Vagina (tissue), 2 donors: ENCODE measurements at regions not wholly inside any gene's neighbourhood (a gene's known extent, or its start where the extent isn't known, plus 50 kb on each side); places are given as distances from the start of the nearest gene placed in this dataset.

Experiments used
- DNase-seq, 2 donors: peaks; one replicate each; pipeline ENCODE4 v3.0.0-alpha.2; 2017; ENCODE audit errors: extremely low spot score in 2 of 2
- H3K27ac ChIP-seq: fragments of 200-600 bp; sonication (generic); one replicate; pipeline ENCODE4 v1.5.1; 2019
- H3K27me3 ChIP-seq: fragments of 200-600 bp; sonication (generic); one replicate; pipeline ENCODE4 v1.5.1; 2019
- H3K36me3 ChIP-seq, 2 donors: fragments of 200-600 bp; sonication (generic); one replicate each; pipeline ENCODE4 v1.5.1; 2017 to 2019
- H3K4me1 ChIP-seq: fragments of 200-600 bp; sonication (generic); one replicate; pipeline ENCODE4 v1.5.1; 2019
- H3K4me3 ChIP-seq, 2 donors: fragments of 200-600 bp; sonication (generic); 1 replicate in 1 of 2; 2 replicates in 1 of 2; pipeline ENCODE4 v1.5.1; 2016 to 2019
- H3K9me3 ChIP-seq: fragments of 200-600 bp; sonication (generic); one replicate; pipeline ENCODE4 v1.5.1; 2019
- CTCF ChIP-seq, 3 experiments: fragments of 450-650 bp in 2 of 3; fragments of 200-600 bp in 1 of 3; sonication (generic) in 1 of 3; IDR thresholded peaks; one replicate each; pipeline ENCODE4 v1.5.1; 2017 to 2019; ENCODE audit warnings: antibody characterized with exemption in 3 of 3, mild to moderate bottlenecking in 2 of 3, moderate library complexity in 2 of 3
- POLR2A ChIP-seq, 2 donors: fragments of 450-650 bp; IDR thresholded peaks; one replicate each; pipeline ENCODE4 v1.6.1; 2017; ENCODE audit warnings: antibody characterized with exemption in 2 of 2, mild to moderate bottlenecking in 2 of 2, moderate library complexity in 2 of 2
- POLR2AphosphoS5 ChIP-seq, 2 donors: sonication (generic); formaldehyde crosslinking; IDR thresholded peaks; one replicate each; pipeline ENCODE4 v1.9.0; 2017; ENCODE audit warnings: antibody characterized with exemption in 2 of 2, mild to moderate bottlenecking in 2 of 2, low read depth in 1 of 2; ENCODE audit not compliant: insufficient read depth in 1 of 2
- intact Hi-C: fragments of 100-400 bp; cut with DNase I; formaldehyde crosslinking; loops from one replicate; pipeline ENCODE4 v1.15.1; 2023

GRCh38 chr2:129101186-129101585, 782.5 kb upstream of the HS6ST1 start:
- no peaks in the 10 kb centered on the region for H3K36me3 ChIP-seq
- H3K4me1 ChIP-seq: no peaks in the 10 kb centered on the region
- no peaks in the 10 kb centered on the region for H3K27me3 ChIP-seq
- H3K9me3 ChIP-seq: no peaks in the 10 kb centered on the region
- H3K4me3 ChIP-seq: no peak overlapping the region
- TF ChIP-seq POLR2A (IDR thresholded peaks at IDR 0.05): no peak
- no peak for TF ChIP-seq POLR2AphosphoS5 (IDR thresholded peaks at IDR 0.05; ENCODE audit: insufficient read depth in 1 of 2, low read depth in 1 of 2)
- no peak for TF ChIP-seq CTCF (IDR thresholded peaks at IDR 0.05)
- intact Hi-C loops: no loop called here
- H3K27ac ChIP-seq: no peak overlapping the region
- DNase-seq: no peak

GRCh38 chr2:129103936-129104878, 785.5 kb upstream of the HS6ST1 start:
- Histone ChIP-seq H3K27me3 (no peaks in the 10 kb centered on the region), H3K4me3 (no peak overlapping the region), H3K4me1 (no peaks in the 10 kb centered on the region), H3K9me3 (no peaks in the 10 kb centered on the region), H3K27ac (no peak overlapping the region), H3K36me3 (no peaks in the 10 kb centered on the region)
- intact Hi-C loops: no loop called here
- DNase-seq: no peak
- TF ChIP-seq POLR2A (IDR thresholded peaks at IDR 0.05): no peak
- no peak for TF ChIP-seq CTCF (IDR thresholded peaks at IDR 0.05)
- no peak for TF ChIP-seq POLR2AphosphoS5 (IDR thresholded peaks at IDR 0.05; ENCODE audit: insufficient read depth in 1 of 2, low read depth in 1 of 2)

GRCh38 chr2:129112181-129112580, 793.5 kb upstream of the HS6ST1 start:
- intact Hi-C loops: no loop called here

GRCh38 chr2:129113776-129114175, 795.1 kb upstream of the HS6ST1 start:
- Histone ChIP-seq H3K27ac (no peak overlapping the region), H3K36me3 (no peaks in the 10 kb centered on the region), H3K4me1 (no peaks in the 10 kb centered on the region), H3K27me3 (no peaks in the 10 kb centered on the region), H3K9me3 (no peaks in the 10 kb centered on the region), H3K4me3 (no peak overlapping the region)
- intact Hi-C loops: no loop called here
- no peak for DNase-seq
- no peak for TF ChIP-seq CTCF (IDR thresholded peaks at IDR 0.05)
- TF ChIP-seq POLR2AphosphoS5 (IDR thresholded peaks at IDR 0.05; ENCODE audit: insufficient read depth in 1 of 2, low read depth in 1 of 2): no peak
- no peak for TF ChIP-seq POLR2A (IDR thresholded peaks at IDR 0.05)

More at GRCh38 chr2:129112181-129112580, 793.5 kb upstream of the HS6ST1 start:
- no peak for DNase-seq
- Histone ChIP-seq H3K4me3 (no peak overlapping the region), H3K9me3 (no peaks in the 10 kb centered on the region), H3K27ac (no peak overlapping the region), H3K36me3 (no peaks in the 10 kb centered on the region), H3K4me1 (no peaks in the 10 kb centered on the region), H3K27me3 (no peaks in the 10 kb centered on the region)
- TF ChIP-seq POLR2AphosphoS5 (IDR thresholded peaks at IDR 0.05; ENCODE audit: insufficient read depth in 1 of 2, low read depth in 1 of 2) (no peak), CTCF (IDR thresholded peaks at IDR 0.05) (no peak), POLR2A (IDR thresholded peaks at IDR 0.05) (no peak)

- TF ChIP-seq CTCF (IDR thresholded peaks at IDR 0.05): no peak
- no peak for TF ChIP-seq POLR2AphosphoS5 (IDR thresholded peaks at IDR 0.05; ENCODE audit: insufficient read depth in 1 of 2, low read depth in 1 of 2)
- no peak for TF ChIP-seq POLR2A (IDR thresholded peaks at IDR 0.05)
- no peak for DNase-seq
- intact Hi-C loops: no loop called here
- H3K36me3 ChIP-seq: no peaks in the 10 kb centered on the region
- H3K4me3 ChIP-seq: no peak overlapping the region
- H3K27ac ChIP-seq: no peak overlapping the region
- no peaks in the 10 kb centered on the region for H3K27me3 ChIP-seq
- H3K4me1 ChIP-seq: no peaks in the 10 kb centered on the region
- no peaks in the 10 kb centered on the region for H3K9me3 ChIP-seq
These were observed 798.8 kb upstream of the HS6ST1 start for GRCh38 chr2:129117434-129117833.
